ENCODE measurements at regions not wholly inside any gene's neighbourhood (a gene's known extent, or its start where the extent isn't known, plus 50 kb on each side); places are given as distances from the start of the nearest gene placed in this dataset.

GRCh38 chr6:82832811-82833210, 232.8 kb downstream of the UBE3D start (continued):
- TF ChIP-seq REST (IDR thresholded peaks at IDR 0.05; ENCODE audit: low read depth) (no peak), POLR2AphosphoS5 (IDR thresholded peaks at IDR 0.05; ENCODE audit: low read depth, low read length) (no peak)

- POLR2A ChIA-PET, result no interaction called here
- no peaks in the 10 kb centered on the region for H3K79me2 ChIP-seq (ENCODE audit: insufficient read depth, low read length)
- H3K9me3 ChIP-seq (ENCODE audit: control insufficient read depth in 1 of 2, insufficient read depth in 1 of 2, low read depth in 1 of 2, low read length in 2 of 2), result no peaks in the 10 kb centered on the region
- H2AFZ ChIP-seq (ENCODE audit: low read depth, low read length, poor library complexity, severe bottlenecking), result no peak overlapping the region
- no peak overlapping the region for H3K9ac ChIP-seq (ENCODE audit: low read length)
- TF ChIP-seq ZNF274 (IDR thresholded peaks at IDR 0.05; ENCODE audit: low read depth, low read length), result no peak
- no peak for TF ChIP-seq JUND (IDR thresholded peaks at IDR 0.05)
- no peak for TF ChIP-seq CEBPB (IDR thresholded peaks at IDR 0.05; ENCODE audit: low read depth)
- no peak for TF ChIP-seq SRF (IDR thresholded peaks at IDR 0.05; ENCODE audit: low read depth)
- TF ChIP-seq ELF1 (IDR thresholded peaks at IDR 0.05; ENCODE audit: borderline replicate concordance, low read depth), result no peak
- TF ChIP-seq ATF3 (IDR thresholded peaks at IDR 0.05), result no peak
- TF ChIP-seq RAD21 (IDR thresholded peaks at IDR 0.05; ENCODE audit: low read depth), result no peak
- TF ChIP-seq POLR2AphosphoS5 (IDR thresholded peaks at IDR 0.05; ENCODE audit: low read depth, low read length), result no peak
- TF ChIP-seq EZH2 (IDR thresholded peaks at IDR 0.05), result no peak
- no peak for TF ChIP-seq ZBTB33 (IDR thresholded peaks at IDR 0.05; ENCODE audit: extremely low read depth, insufficient replicate concordance, low read length)
- no peak for TF ChIP-seq POLR2A (IDR thresholded peaks at IDR 0.05; ENCODE audit: borderline replicate concordance, extremely low read depth, insufficient read depth, insufficient read length)
- no peak for TF ChIP-seq CBX3 (IDR thresholded peaks at IDR 0.05; ENCODE audit: low read depth)
- TF ChIP-seq YY1 (IDR thresholded peaks at IDR 0.05; ENCODE audit: extremely low read depth, insufficient replicate concordance, low read depth, low read length), result no peak
- no peak for TF ChIP-seq EGR1 (IDR thresholded peaks at IDR 0.05; ENCODE audit: low read depth)
- TF ChIP-seq SP1 (IDR thresholded peaks at IDR 0.05; ENCODE audit: low read depth), result no peak
- no peak for TF ChIP-seq CTCF (IDR thresholded peaks at IDR 0.05 in 2 of 3, conservative IDR thresholded peaks at IDR 0.05 in 1 of 3; ENCODE audit: borderline replicate concordance in 1 of 3, insufficient read depth in 1 of 3, low read depth in 2 of 3, low read length in 2 of 3)
- no peak for TF ChIP-seq SIN3A (IDR thresholded peaks at IDR 0.05; ENCODE audit: low read depth)
- no peak for TF ChIP-seq MAX (IDR thresholded peaks at IDR 0.05)
- no peak for TF ChIP-seq TCF7L2 (IDR thresholded peaks at IDR 0.05; ENCODE audit: borderline replicate concordance, extremely low read depth, insufficient read depth, insufficient read length)
- H3K4me3 ChIP-seq (replicated peaks in 1 of 2; ENCODE audit: low read depth in 1 of 2, low read length in 2 of 2), result no peak overlapping the region
- DNase-seq (ENCODE audit: low read depth, low spot score), result no peak
- BruUV-seq (replicated peaks), result no TSS peak
- no peaks in the 10 kb centered on the region for H4K20me1 ChIP-seq (ENCODE audit: insufficient read depth)
- ATAC-seq, result no peak
- H3K4me2 ChIP-seq (ENCODE audit: low read length), result no peak overlapping the region
- CTCF ChIA-PET, result no interaction called here
- no peak overlapping the region for H3K27ac ChIP-seq (ENCODE audit: low read depth, low read length)
- no peaks in the 10 kb centered on the region for H3K27me3 ChIP-seq (ENCODE audit: insufficient read depth, low read length)
- intact Hi-C loops (cut with micrococcal nuclease), result no loop called here
- RAD21 ChIA-PET (ENCODE audit: low non-redundant PET in 1 of 2, low total read pairs in 2 of 2, uncharacterized antibody in 2 of 2, unreplicated experiment in 2 of 2), result no interaction called here
- H3K4me1 ChIP-seq (ENCODE audit: control insufficient read depth in 1 of 2, insufficient read depth in 2 of 2, low read length in 2 of 2), result no peaks in the 10 kb centered on the region
- H3K9me2 ChIP-seq (ENCODE audit: insufficient read depth), result no peaks in the 10 kb centered on the region
- no peaks in the 10 kb centered on the region for H3K36me3 ChIP-seq (ENCODE audit: control insufficient read depth in 1 of 2, insufficient read depth in 2 of 2, low read length in 2 of 2)
These were observed 232.2 kb downstream of the UBE3D start for GRCh38 chr6:82833481-82833880.
